ENCODE measurements at regions not wholly inside any gene's neighbourhood (a gene's known extent, or its start where the extent isn't known, plus 50 kb on each side); places are given as distances from the start of the nearest gene placed in this dataset.

GRCh38 chr12:65597527-65597926, 226.8 kb upstream of the HMGA2 start:
- no peak for DNase-seq (ENCODE audit: low read depth)

GRCh38 chr12:65598688-65599087, 225.6 kb upstream of the HMGA2 start:
- DNase-seq (ENCODE audit: low read depth), result no peak

GRCh38 chr12:65602253-65602609, 222.1 kb upstream of the HMGA2 start:
- DNase-seq (ENCODE audit: low read depth), result no peak

- DNase-seq (ENCODE audit: low read depth), result peak; percentile 95
Observed at GRCh38 chr12:65602610-65603295, 221.5 kb upstream of the HMGA2 start.

GRCh38 chr12:65603438-65604351, 220.6 kb upstream of the HMGA2 start:
- peak; percentile 92 for DNase-seq (ENCODE audit: low read depth)

GRCh38 chr12:65605019-65605418, 219.3 kb upstream of the HMGA2 start:
- DNase-seq (ENCODE audit: low read depth), result peak; percentile 49

GRCh38 chr12:65606008-65606766, 218.1 kb upstream of the HMGA2 start:
- no peak for DNase-seq (ENCODE audit: low read depth)

GRCh38 chr12:65607401-65607841, 216.9 kb upstream of the HMGA2 start:
- peak; percentile 42 for DNase-seq (ENCODE audit: low read depth)

GRCh38 chr12:65608319-65608916, 215.9 kb upstream of the HMGA2 start:
- DNase-seq (ENCODE audit: low read depth), result no peak

- DNase-seq (ENCODE audit: low read depth), result peak; percentile 82
Observed at GRCh38 chr12:65609359-65609771, 214.9 kb upstream of the HMGA2 start.

- DNase-seq (ENCODE audit: low read depth), result no peak
Observed at GRCh38 chr12:65611396-65611795, 212.9 kb upstream of the HMGA2 start.

- DNase-seq (ENCODE audit: low read depth), result no peak
Observed at GRCh38 chr12:65612440-65612839, 211.8 kb upstream of the HMGA2 start.

- DNase-seq (ENCODE audit: low read depth), result no peak
Observed at GRCh38 chr12:65613692-65614091, 210.6 kb upstream of the HMGA2 start.

GRCh38 chr12:65614259-65614889, 209.9 kb upstream of the HMGA2 start:
- DNase-seq (ENCODE audit: low read depth), result no peak

- peak; percentile 80 for DNase-seq (ENCODE audit: low read depth)
Observed at GRCh38 chr12:65615118-65615517, 209.2 kb upstream of the HMGA2 start.

- no peak for DNase-seq (ENCODE audit: low read depth)
Observed at GRCh38 chr12:65616022-65616421, 208.3 kb upstream of the HMGA2 start.

GRCh38 chr12:65618588-65618987, 205.7 kb upstream of the HMGA2 start:
- no peak for DNase-seq (ENCODE audit: low read depth)

- DNase-seq (ENCODE audit: low read depth), result no peak
Observed at GRCh38 chr12:65619018-65619417, 205.3 kb upstream of the HMGA2 start.

- DNase-seq (ENCODE audit: low read depth), result no peak
Observed at GRCh38 chr12:65620046-65620445, 204.2 kb upstream of the HMGA2 start.

GRCh38 chr12:65622056-65622455, 202.2 kb upstream of the HMGA2 start:
- DNase-seq (ENCODE audit: low read depth), result no peak

GRCh38 chr12:65623507-65623906, 200.8 kb upstream of the HMGA2 start:
- DNase-seq (ENCODE audit: low read depth), result no peak

All from fibroblast of gingiva (primary cell).